ENCODE measurements at regions not wholly inside any gene's neighbourhood (a gene's known extent, or its start where the extent isn't known, plus 50 kb on each side); places are given as distances from the start of the nearest gene placed in this dataset.

DNA sequence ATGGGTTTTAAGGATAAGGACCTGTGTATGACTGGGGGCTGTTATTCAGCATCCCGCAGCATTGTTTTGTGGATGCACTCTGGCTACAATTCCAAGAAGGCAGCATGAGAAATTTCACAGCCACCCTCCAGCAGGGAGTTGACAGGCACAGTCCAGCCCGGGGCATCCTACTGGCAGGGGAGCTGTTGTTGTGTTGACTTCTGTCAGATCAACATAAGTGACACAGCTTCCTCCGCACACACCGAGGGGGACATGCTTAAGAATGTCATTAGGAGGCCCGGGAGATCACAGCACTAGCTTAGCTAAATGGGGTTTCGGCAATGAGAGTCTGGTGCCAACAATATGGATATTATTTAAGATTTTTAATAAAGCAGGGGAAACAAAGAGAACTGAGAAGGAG is 326.5 kb downstream of the ASMT start:
- TF ChIP-seq, protein P1, sequence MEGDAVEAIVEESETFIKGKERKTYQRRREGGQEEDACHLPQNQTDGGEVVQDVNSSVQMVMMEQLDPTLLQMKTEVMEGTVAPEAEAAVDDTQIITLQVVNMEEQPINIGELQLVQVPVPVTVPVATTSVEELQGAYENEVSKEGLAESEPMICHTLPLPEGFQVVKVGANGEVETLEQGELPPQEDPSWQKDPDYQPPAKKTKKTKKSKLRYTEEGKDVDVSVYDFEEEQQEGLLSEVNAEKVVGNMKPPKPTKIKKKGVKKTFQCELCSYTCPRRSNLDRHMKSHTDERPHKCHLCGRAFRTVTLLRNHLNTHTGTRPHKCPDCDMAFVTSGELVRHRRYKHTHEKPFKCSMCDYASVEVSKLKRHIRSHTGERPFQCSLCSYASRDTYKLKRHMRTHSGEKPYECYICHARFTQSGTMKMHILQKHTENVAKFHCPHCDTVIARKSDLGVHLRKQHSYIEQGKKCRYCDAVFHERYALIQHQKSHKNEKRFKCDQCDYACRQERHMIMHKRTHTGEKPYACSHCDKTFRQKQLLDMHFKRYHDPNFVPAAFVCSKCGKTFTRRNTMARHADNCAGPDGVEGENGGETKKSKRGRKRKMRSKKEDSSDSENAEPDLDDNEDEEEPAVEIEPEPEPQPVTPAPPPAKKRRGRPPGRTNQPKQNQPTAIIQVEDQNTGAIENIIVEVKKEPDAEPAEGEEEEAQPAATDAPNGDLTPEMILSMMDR (IDR thresholded peaks at IDR 0.05) = no peak
- TF ChIP-seq EZH2 (IDR thresholded peaks at IDR 0.05; ENCODE audit: borderline replicate concordance, insufficient read depth, low read depth, low read length, poor library complexity, severe bottlenecking) = no peak
